Left colon (tissue), 2 donors: ENCODE measurements at regions not wholly inside any gene's neighbourhood (a gene's known extent, or its start where the extent isn't known, plus 50 kb on each side); places are given as distances from the start of the nearest gene placed in this dataset.

ENCODE experiments used
- ATAC-seq: fragments of 200-7000 bp; cut with Tn5 transposase; one replicate; pipeline ENCODE4 v1.9.1; 2020; ENCODE audit warnings: mild to moderate bottlenecking, moderate library complexity
- DNase-seq, 2 donors: peaks; one replicate each; pipeline ENCODE4 v3.0.0-alpha.2; 2020
- intact Hi-C, 2 donors: fragments of 100-400 bp; cut with DNase I in 1 of 2; cut with micrococcal nuclease in 1 of 2; formaldehyde crosslinking; loops; one replicate each; pipeline versions ENCODE4 v1.11.2 to v1.14.0; 2022; cut with DNase I, micrococcal nuclease
- donor health status: DM: no; HTN: no; CAD: no.
- donor health status: DM: yes; HTN: yes; CAD: no.

DNA sequence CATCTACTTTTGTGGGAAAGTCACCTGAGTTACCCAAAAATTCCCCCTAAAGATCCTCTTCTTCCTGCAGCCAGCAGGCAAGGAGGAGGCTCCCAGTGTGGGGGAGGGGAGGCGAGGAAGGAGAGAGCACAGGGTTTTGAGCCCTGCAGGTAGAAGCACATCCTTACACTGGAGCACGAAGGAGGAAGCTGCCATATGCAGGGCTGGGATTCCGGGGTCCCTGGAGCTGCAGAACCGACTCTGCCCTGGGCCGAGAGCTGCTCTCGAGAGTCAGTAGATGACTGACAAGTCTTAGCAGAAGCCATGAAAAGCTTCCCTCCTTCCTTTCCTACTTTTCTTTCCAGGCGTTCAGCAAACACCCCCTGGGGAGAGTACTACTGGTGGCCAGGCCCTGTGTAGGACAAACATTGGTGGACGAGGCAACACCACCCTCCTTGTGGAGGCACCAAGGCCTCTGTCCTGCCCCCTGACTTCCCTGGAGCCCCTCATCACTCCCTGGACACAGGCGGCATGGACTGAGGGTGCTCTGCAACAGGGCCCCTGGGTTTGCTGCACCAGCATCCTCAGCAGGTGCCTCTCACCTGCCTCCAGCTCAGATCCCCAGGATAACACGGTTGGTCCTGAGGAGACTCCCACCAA, 211.7 kb upstream of the CST7 start:
- ATAC-seq: no peak
- DNase-seq: no peak
- intact Hi-C loops: no loop called here

DNA sequence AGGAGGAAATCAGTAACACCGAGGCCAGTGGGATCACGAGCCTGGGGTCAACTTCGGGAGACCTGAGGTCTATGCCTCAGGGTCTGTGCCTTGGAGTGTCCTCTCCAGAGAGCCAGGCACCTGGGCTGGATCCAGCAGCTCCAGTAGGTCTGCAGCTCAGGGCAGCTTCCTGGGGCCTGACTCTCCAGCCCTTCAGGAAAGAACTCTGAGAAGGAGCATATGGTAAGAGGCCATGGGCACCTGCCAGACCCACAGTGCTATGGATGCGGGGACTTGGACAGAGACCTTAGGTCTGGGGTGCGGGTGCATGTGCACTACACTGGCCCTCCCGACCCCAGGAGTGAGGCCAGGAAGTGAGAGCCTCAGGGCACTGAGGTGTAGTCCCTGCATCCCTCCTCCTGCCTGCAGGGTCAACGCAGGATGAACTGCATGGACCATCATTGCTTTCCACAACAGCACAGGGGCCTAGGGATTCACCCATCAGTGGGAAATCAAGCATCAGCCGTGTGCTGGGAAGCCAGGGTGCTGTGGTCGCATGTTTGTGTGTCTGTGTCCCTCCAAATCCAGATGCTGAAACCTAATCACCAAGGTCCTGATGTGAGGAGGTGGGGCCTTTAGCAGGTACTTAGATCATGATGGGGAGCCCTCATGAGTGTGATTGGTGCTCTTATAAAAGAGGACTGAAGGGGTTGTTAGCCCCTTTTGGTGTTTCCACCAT, 210.9 kb upstream of the CST7 start:
- no peak for DNase-seq
- ATAC-seq: no peak
- intact Hi-C loops: no loop called here

DNA sequence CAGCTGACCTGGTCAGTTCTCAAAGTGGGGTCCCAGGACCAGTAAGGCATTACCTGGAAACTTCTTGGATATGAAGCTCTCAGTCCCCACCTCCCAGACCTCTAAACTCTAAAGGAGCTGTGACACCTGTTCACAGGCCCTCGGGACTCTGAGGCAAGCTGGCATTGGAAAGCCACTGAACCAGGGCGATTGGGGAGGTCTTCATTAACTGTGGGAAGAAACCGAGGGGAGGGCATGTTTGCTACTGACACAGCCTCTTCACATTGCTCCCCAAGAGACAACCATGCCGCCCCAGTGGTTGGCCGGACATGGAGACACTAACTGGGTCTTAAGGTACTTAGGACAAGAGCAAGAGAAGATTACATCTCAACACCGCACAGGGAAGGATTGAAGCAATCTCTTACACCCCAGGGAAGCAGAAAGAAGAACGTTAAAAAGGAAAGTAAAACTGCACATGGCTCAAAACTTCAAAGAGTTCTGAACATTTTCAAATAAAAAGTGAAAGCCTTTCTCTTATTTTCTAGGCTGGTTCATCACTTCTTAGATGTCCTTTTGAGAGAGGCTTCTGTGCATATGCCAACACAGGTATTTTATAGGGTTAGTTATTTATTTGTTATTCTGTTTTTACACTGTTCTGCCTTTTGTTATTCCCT, 210.0 kb upstream of the CST7 start:
- ATAC-seq (no peak), DNase-seq (no peak)
- intact Hi-C loops: no loop called here

DNA sequence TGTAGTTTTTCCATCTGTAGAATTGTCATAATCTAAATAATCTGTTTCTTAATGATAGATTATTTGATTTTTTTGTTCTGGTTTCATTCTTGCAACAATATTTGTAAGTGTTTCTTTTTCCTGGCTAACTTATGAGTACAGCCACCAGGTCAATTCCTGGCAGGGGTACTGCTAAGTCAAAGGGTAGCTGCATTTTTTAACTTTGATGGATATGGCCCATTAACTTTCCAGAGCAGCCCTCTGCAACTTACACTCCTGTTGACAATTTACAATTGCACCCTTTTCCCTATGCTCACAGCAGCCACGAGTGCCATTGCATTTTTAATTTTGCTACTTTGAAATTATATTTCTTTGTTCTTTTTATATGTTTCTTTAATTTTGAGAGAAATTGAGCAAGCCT, 209.3 kb upstream of the CST7 start:
- intact Hi-C loops: no loop called here
- ATAC-seq (no peak), DNase-seq (no peak)

DNA sequence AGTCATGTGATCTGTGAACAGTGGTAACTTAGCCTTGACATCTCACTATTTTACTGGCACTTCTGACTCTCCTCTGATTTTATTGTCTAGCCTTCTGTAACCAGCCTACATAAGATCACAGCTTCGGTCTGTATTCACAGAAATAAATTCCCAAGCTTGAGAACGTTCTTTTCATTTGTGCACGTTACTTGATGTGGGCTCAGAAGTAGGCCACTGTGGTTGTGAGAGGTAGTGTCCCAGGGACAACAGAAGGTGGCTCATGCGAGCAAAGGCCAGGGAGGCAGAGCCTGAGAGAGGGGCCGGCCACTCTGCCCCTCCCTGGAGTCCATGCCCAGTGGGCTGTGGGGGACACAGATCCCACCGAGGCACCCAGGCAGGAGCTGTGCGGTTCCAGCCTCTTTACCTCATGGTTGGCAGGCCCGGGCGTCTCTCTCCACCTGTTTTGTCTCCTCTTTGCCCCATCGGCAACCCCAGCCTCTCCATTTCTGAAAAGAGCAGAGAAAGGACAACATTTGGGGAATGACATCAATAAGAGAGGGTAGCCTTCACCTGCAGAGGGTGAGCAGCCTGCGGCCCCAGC, 207.5 kb upstream of the CST7 start:
- no peak for ATAC-seq
- no peak for DNase-seq
- intact Hi-C loops: no loop called here

DNA sequence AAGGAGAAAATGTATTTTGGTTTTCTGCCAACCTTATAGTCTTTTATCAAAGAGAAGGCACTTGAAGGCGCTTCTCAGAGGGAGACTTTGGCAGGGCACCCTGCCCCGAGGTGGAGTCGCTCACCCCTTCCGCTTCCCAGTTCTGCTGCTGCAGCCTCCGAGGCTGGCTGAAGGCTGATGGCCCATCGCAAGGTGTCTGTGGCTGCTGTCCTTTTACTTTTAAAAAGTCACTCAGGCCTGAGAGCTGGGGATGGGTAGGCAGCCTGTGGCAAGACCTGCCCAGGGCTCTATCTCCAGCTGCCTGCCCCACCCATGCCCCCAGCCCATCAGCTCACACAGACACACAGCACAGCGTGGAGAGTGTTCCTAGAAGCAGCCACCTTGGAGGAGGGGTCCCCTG, 206.6 kb upstream of the CST7 start:
- no peak for ATAC-seq
- no peak for DNase-seq
- intact Hi-C loops: no loop called here

DNA sequence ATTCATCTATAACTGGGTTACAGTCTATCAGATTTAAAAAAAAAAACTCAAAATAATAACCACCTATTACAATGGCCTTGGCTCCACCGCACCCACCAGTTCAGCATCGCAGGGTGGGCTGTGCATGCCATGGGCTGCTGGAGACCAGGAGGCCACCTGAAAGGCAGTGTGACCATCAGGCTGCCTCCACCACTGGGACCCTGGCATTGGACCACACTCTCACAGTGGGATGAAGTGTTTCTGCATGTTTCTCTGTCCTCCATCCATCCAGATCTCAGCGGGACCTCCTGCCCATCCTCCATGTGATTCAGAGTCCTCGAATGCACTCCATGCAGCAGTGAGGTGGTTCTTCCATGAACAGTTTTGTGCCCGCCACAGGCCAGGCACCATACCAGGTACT, 206.1 kb upstream of the CST7 start:
- intact Hi-C loops: no loop called here
- DNase-seq: no peak
- no peak for ATAC-seq

DNA sequence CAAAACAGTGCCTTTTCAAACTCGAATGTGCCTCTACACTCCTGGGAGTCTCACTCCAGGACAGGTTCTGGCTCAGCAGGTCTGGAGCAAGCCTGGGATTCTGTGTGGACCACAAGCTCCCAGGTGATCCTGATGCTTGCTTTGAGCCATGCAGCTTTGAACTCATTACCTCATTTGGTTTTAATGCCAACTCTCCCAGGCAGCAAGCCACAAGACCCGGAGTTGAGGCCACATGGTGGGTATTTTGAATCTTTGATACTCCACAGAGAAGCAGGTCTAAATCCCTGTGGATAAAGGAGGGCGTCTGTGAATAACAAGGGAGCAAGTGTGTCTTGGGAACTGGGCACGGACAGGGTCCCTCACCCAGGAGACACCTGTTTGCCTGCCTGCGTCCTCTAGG, 205.4 kb upstream of the CST7 start:
- ATAC-seq: no peak
- intact Hi-C loops: no loop called here
- DNase-seq: no peak

DNA sequence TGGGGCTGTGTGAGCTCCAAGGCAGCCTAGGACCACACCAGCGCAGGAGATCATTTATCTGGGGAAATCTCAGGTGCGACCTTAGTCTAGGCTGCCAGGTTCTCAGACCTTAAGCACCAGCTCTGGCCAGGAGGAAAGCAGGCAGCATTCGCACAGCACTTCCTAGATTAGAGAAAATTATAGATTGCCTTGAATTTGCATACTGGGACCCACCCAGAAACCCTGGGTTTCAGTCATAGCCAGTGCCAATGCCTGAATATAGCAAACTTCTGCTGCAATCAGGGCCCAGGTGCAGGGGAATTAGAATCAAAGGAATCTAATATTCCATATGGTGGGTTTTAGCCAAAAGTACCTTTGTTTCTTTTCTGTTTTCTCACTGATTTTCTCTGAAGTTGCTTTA, 204.3 kb upstream of the CST7 start:
- no peak for DNase-seq
- intact Hi-C loops: no loop called here
- ATAC-seq: no peak

DNA sequence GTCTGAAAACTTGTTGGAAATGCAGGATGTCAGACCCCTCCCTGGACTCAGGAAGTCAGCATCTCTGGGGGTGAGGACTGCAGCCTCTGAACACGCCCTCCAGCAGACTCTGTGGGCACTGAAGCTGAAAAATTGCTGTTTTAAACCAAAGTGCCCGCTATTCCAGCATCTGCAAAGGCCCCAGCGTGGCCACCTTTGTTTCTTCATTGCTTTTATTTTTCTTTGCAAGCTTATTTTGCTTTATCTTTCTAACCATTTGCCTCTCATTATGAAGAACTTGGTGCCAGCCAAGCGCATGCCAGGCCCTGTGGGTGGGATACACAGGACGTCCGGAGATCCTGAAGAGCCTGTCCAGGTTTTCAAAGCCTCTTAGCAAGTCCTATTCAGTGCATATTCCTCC, 203.9 kb upstream of the CST7 start:
- ATAC-seq (no peak), DNase-seq (no peak)
- intact Hi-C loops: no loop called here

DNA sequence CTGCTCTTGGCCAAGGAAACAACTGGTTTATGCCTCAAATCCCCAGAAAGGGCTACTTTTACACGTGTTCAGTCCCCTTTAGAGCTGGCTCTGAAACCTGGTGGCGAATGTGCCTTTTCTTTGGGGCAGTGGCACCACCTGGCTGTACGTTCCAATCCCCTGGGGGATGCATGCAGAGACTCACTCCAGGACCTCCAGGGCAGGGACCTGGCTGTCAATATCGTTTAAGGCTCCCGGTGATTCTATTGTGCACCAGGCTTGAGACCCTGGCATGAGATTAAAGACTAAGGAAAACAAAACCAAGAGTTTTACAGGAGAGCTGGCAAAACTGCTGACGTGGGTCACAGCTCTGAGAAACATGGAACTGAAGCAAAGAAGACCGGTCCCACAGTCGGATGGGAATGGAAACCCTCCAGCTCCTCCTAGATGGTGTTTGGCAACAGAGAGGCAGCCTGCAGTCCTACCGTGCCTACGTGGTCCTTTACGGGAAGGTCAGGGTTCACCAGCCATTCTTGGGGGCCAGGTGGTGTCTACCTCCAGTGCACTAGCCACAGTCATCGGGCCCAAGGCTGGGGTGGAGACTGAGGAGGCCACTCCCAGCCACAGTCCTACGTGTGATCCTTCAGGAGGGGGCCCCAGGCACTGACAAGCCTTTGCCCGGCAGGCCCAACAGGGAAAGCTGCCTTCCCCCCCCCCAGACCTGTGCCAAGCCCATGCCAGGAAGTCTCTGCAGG, 203.3 kb upstream of the CST7 start:
- DNase-seq (no peak), ATAC-seq (no peak)
- intact Hi-C loops: no loop called here

DNA sequence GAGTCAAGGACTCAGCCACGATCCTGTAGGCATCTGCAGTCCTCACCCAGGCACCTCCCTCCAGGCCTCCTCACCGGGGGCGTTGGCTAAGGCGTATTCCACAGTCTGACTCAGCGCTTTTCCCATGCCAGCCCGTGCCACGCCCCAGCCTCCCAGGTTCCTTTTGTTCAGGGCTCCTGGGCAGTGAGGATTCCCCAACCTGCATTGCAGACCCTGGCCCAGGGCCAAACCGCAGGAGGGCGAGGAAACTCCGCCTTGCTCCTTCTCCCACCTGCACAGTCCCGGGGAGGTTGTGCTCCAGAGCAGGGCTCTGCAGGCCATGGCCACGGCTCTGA, 202.8 kb upstream of the CST7 start:
- intact Hi-C loops: no loop called here
- DNase-seq (peak; percentile 62 to 86), ATAC-seq (peak; percentile 98)

DNA sequence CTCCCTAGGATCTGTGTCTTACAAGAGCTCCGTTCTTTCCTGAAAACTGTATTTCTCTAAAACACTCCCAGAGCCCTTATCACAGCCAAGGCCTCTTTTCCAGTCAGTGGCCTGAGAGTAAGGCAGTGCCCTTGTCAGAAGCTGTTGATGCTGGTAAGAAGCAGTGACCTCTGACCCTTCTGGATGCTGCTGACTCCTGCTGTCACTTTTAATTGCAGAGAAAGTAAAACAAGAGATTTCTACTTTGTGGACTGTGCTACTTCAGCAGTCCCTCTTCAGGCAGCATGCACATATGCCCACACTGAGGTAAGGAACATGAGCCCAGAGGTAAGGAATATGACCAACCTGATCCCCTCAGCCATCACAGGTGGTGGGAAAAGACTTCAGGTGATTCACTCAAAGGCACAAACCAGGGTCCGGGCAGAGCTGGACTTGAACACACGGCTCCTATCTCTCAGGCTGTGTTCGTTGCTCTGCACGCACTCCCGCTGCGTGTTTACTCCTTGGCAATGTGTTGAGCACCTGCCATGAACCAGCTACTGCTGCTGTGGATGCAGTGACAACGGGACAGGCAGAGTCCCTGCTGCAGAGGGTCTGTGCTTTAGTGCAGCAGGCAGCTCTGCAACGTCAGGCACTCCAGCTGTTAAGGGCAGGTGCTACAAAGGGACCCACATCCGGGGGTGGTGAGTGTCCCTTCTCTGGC, 201.9 kb upstream of the CST7 start:
- intact Hi-C loops: no loop called here
- ATAC-seq (no peak), DNase-seq (no peak)

DNA sequence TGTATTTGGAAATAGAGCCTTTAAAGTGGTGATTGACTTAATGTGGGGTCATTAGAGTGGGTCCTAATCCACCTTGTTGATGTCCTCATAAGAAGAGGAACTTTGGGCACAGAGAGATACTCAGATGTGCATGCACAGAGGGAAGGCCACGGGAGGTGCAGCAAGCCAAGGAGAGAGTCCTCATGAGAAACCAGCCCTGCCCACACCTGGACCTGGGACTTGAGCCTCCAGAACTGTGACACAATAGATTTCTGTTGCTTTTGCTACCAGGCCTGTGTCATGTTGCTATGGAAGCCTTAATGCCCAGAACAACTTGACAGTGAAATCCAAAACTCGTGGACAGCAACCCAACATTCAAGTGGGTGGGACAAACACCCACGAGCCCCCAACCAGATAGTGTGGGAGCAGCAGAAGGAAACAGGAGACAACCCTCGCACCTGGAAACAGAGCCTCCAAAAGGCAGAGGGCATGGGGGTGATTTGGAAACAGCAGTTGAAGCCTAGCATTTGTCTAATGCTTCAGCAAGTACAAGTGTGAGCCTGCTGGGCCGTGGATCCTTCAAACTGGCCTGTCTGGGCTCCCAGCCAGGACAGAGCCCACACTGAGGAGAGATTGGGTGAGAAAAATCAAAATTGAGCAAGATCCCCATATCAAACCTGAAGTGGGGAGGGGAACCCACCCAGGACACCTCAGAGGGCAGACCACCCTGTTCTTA, 201.0 kb upstream of the CST7 start:
- DNase-seq (no peak), ATAC-seq (no peak)
- intact Hi-C loops: no loop called here

DNA sequence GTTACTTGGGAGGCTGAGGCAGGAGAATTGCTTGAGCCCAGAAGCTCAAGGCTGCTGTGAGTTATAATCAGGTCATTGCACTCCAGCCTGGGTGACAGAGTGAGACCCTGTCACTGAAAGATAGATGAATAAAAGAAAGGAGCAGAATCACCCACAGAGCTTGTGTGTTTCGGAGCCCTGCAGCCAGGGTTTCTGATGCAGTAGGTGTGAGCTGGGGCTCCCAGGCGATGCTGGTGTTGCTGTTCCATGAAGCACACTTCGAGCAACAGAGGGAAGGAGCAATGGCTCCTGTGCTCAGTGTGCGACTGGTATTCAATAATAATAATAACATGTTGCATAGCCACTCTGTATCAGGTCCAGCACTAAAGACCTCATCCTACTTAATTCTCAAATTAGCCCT, 197.5 kb upstream of the CST7 start:
- ATAC-seq: no peak
- no peak for DNase-seq
- intact Hi-C loops: no loop called here

DNA sequence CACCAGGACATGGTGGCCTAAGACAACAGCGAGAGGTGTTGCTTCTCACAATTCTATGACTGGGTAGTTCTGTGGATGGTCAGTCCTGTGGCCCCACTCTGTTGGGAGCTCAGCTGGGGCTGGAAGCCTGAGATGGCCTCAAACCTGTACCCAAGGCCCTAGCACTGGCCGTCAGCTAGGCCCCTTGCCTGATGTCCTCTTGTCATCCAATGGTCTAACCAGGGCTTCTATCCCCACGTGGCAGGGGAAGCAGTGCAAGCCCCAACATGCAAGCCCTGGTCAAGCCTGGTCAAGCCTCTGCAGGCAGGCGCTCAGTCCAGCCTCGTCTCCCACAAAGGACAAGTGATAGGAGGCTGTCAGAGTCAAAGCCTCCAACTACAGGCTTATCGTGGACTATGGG, 196.5 kb upstream of the CST7 start:
- intact Hi-C loops: no loop called here
- DNase-seq (no peak), ATAC-seq (no peak)

DNA sequence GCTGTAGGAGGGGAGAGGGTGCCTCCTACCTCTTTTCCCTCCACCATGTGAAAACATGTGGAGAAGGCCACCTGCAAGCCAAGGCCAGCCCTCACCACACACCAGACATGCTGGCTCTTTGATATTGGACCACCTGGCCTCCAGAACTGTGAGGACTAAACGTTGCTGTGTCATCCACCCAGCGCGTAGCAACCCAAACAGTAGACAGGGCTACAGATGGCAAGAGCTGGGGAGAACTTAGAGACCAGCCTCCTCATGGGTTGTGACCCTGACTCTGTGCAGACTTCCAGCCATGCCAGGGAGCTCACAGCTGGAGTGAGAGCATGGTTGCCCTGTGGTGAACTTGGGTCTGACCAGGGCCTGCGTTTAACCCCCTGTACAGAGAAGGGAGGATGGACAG, 195.9 kb upstream of the CST7 start:
- ATAC-seq: no peak
- intact Hi-C loops: no loop called here
- DNase-seq: no peak

DNA sequence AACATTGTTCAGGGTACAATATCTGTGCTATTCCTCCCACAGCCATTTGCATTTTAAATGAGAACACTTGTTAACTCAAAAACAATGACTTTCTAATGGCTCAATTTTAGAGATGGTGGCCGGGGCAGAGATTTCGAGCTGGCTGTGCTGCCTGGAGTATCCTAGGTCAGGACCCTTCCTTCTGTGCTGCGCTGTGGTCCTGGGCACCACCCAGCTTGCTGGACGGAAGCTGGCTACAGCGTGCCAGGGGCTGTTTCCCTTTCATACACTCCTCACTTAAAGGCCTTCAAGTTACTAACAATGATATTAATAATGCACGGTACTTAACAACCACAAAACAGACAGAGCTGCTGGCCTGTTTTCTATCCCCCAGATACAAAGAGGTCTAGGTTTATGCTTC, 194.4 kb upstream of the CST7 start:
- DNase-seq: no peak
- no peak for ATAC-seq
- intact Hi-C loops: no loop called here
